CD4-positive, alpha-beta T cell treated with Interleukin-15 for 4 hours (primary cell): ENCODE measurements at regions not wholly inside any gene's neighbourhood (a gene's known extent, or its start where the extent isn't known, plus 50 kb on each side); places are given as distances from the start of the nearest gene placed in this dataset.

Source experiments
- DNase-seq: peaks from one replicate; pipeline ENCODE4 v3.0.0-alpha.2; 2020; ENCODE audit warnings: low spot score

GRCh38 chr9:8262625-8263622 is 463.3 kb upstream of the DMAC1 start:
- DNase-seq = no peak

- no peak for DNase-seq
Measured at GRCh38 chr9:8261737-8262136, 462.2 kb upstream of the DMAC1 start.

- no peak for DNase-seq
Measured at GRCh38 chr9:8259028-8259427, 459.4 kb upstream of the DMAC1 start.

GRCh38 chr9:8256880-8257279 is 457.3 kb upstream of the DMAC1 start:
- DNase-seq = no peak

- DNase-seq = no peak
Measured at GRCh38 chr9:8255850-8256249, 456.3 kb upstream of the DMAC1 start.

- no peak for DNase-seq
Measured at GRCh38 chr9:8254541-8254940, 455.0 kb upstream of the DMAC1 start.

- no peak for DNase-seq
Measured at GRCh38 chr9:8252445-8252844, 452.9 kb upstream of the DMAC1 start.

GRCh38 chr9:8251566-8251965 is 452.0 kb upstream of the DMAC1 start:
- DNase-seq = no peak

- DNase-seq = no peak
Measured at GRCh38 chr9:8244505-8245092, 445.0 kb upstream of the DMAC1 start.

GRCh38 chr9:8241201-8241600 is 441.6 kb upstream of the DMAC1 start:
- no peak for DNase-seq

- DNase-seq = no peak
Measured at GRCh38 chr9:8237096-8237495, 437.5 kb upstream of the DMAC1 start.

- DNase-seq = no peak
Measured at GRCh38 chr9:8235489-8235888, 435.9 kb upstream of the DMAC1 start.

- no peak for DNase-seq
Measured at GRCh38 chr9:8234316-8234715, 434.7 kb upstream of the DMAC1 start.

- DNase-seq = no peak
Measured at GRCh38 chr9:8232726-8233125, 433.1 kb upstream of the DMAC1 start.

GRCh38 chr9:8229226-8229625 is 429.6 kb upstream of the DMAC1 start:
- no peak for DNase-seq

GRCh38 chr9:8224381-8224801 is 424.8 kb upstream of the DMAC1 start:
- no peak for DNase-seq

- DNase-seq = no peak
Measured at GRCh38 chr9:8223861-8224260, 424.3 kb upstream of the DMAC1 start.

GRCh38 chr9:8221462-8221861 is 421.9 kb upstream of the DMAC1 start:
- DNase-seq = no peak

GRCh38 chr9:8208465-8208864 is 408.9 kb upstream of the DMAC1 start:
- DNase-seq = no peak

GRCh38 chr9:8207596-8207995 is 408.0 kb upstream of the DMAC1 start:
- DNase-seq = no peak

- DNase-seq = no peak
Measured at GRCh38 chr9:8206720-8207119, 407.1 kb upstream of the DMAC1 start.

- no peak for DNase-seq
Measured at GRCh38 chr9:8205576-8205975, 406.0 kb upstream of the DMAC1 start.

- DNase-seq = no peak
Measured at GRCh38 chr9:8189881-8190280, 390.3 kb upstream of the DMAC1 start.
